Stimulated activated CD8-positive, alpha-beta memory T cell treated with anti-CD3 and anti-CD28 coated beads, Interleukin-2, amount 100 ng/mL, for 48 hours (primary cell): ENCODE measurements at regions not wholly inside any gene's neighbourhood (a gene's known extent, or its start where the extent isn't known, plus 50 kb on each side); places are given as distances from the start of the nearest gene placed in this dataset.

Source experiments
- DNase-seq, 2 donors: peaks; one replicate each; pipeline ENCODE4 v3.0.0-alpha.2; 2020; ENCODE audit warnings: low read depth in 2 of 2

DNA sequence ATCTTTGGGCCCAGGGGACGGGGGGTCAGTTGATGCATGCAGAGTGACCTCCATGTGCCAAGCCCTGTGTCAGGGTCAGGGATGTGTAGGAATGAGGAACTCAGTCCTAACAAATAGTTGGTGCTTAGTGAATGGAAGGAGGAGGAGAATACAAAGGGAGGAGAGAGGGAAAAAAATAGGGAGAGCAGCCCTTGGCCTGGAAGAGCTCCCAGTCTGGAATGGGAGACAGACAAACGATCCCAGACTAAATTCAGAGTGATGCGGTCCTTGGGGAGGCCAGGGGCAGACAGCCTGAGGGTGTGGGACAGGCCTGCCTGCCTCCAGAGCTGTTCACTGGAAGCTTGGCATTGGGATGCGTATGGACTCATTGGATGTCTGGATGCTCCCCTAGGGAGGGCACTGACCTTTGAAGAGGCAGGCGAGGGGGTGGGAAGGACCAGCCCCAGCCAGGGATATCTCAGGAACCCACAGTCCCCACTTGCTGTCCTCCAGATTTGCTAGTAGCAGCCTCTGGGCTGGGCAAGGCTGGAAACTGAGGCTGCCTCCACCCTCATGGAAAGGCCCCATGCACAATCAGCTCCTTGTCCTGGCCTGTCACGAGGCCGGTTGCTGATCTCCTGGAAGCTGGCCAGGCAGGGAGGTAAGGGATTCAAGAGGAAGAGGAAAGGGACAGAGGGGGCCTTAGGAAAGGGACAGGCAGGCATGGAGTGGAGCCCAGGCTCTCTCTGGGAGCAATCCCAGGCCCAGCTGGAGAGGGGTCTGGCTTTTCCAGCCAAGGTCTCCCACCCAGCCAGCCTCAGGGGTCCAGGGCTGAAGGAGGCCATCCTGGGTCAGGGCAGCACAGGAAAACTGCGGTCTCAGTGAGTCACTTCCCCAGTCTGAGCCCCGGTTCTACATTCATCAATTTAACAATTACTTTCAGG lies 69.0 kb upstream of the GGTA1 start:
- no peak for DNase-seq

DNA sequence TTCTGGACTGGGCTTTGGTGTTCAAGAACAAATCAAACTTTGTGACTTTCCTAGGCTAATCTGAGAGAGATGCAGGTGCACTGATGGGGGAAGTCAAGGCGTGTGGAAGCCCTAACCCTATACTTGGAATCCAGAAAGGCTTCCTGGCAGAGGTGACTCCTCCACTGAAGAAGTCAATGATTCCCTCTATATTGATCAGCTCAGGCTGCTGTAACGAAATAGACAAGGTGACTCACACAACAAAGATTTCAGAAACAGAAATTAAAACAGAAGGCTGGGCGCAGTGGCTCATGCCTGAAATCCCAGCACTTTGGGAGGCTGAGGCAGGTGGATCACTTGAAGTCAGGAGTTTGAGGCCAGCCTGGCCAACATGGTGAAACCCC lies 69.6 kb upstream of the GGTA1 start:
- no peak for DNase-seq

DNA sequence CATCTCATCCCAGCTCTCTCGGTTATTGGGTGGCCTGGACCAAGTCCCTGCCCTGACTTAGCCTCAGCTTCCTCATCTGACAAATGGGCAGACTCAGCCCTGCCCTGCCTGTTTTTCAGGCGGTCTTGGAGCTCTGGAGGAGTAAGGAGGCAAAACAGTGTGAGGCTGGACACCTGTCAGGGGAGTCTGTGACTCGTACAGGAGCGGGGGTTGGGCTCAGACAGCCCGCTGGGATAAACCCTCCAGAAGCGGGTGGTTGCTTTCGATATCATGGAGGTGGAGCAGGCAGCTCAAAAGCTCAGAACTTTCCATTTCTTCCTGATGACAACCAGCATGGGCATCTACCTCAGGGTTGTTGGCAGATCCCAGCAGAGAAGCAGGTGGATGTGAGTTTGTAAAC lies 72.9 kb upstream of the GGTA1 start:
- DNase-seq: no peak

DNA sequence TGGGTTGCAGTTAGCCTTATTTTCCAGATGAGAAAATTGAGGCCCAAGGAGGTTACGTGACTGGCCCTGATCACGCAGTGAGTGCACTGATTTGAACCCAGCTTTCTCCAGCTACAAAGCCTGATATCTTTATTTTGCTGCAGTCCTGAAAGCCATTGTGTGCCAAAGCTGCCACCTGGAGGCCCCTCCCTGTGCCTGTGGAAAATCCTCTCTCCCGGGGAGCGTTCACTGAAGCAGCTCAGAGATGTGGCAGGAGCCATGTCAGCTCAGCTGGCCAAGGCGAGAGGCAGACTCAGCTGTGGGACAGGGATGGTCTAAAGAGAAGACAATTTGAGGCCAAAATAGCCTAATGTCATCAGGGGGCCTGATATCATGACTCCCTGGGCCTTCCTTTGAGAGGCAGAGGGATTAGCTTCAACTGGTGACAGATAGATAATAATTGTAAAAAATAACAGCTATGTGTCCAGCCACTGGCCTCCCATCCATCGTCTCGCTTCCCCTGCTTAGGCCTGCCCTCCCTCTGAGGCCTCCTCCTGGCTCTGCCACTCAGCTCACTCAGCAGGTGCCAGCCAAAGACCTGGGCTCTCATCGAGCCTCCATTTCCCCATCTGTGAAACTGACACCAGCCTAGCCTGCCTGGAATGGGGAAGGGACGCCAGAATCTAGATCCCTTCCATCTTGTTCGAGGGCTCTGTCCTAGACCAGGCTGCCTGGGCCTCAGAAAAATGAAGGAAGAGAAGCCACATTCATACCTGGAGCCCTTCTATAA lies 74.3 kb upstream of the GGTA1 start:
- DNase-seq: no peak

- DNase-seq: no peak
These were observed 75.3 kb upstream of the GGTA1 start for GRCh38 chr9:121574774-121575519.

- DNase-seq: no peak
These were observed 75.0 kb upstream of the DAB2IP start for GRCh38 chr9:121576281-121577075.

DNA sequence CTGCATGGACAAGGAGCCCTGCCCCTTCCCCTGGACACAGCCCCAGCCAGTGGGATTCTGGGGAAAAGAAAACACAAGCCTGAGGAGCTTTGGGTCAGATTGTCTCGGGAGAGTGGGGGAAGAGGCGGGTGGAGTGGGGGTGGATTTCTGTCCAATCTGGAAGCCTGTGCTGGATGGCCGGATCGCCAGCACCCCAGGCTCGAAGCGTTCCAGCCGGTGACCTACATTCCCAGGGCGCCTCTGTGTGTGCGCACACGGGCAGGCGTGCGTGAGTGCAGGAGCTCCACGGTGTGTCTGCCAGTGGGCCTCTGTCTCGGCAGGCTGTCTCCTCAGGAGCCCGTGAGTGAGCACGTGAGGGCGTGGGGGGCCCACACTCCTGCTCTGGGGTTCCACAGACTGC lies 74.3 kb upstream of the DAB2IP start:
- no peak for DNase-seq

DNA sequence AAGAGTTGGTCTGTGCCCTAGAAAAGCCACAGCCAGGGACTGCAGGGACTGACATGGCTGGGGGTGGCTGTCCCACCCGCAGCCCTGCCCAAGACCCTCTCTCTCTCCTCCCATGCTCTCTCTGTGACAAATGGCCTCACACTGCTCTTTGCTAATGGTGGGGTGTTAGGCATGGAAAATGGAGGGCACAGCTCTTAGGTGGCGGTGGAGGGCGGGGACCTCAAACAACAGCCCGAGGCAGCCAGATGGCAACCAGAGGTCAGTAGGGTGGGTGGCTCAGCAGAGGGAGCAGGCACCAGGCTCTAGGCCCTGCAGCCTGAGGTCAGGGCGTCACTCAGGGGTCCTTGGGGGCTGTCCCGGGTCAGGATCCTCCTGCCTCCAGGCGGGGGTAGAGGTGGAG lies 73.9 kb upstream of the DAB2IP start:
- no peak for DNase-seq

- DNase-seq: no peak
These were observed 69.4 kb upstream of the DAB2IP start for GRCh38 chr9:121581786-121582600.

- DNase-seq: no peak
These were observed 68.8 kb upstream of the DAB2IP start for GRCh38 chr9:121582641-121583040.

DNA sequence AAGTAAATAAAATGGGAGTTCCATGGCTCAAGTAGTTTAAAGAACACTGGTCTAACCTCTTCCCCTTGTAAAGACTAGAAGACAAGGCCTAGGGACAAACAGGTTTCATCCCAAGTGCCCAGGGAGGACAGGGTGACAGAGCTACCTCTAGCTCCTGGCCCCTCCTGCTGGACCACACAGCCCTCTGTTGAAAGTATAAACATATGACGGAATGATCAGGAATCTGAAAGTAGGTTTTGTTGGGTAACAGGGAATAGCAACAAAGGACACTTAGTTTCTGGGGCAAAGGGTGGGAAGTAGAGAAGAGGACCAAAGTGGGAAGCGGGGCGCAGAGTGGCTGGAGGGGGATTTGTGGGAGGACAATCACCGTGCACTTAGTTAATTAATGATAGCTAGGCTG lies 67.0 kb upstream of the DAB2IP start:
- no peak for DNase-seq

DNA sequence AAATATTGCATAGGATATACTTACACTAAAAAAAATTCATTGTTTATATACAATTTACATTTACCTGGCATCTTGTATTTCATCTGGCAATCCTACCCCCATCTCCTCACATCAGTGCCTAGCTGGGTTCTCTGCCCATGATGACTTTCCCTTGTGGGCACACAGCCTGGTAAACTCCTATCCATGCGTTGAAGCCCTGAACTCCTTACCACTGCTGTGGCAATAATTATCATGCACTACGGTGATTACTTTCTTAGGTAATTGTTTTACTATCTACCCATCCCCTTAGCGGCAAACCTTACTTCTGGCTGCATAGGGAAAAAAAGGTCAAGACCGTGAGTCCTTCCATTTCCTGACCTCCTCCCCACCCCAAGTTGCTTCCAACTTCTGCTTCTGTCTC lies 63.6 kb upstream of the DAB2IP start:
- DNase-seq: no peak

GRCh38 chr9:121589986-121590385 lies 61.4 kb upstream of the DAB2IP start:
- DNase-seq: no peak

DNA sequence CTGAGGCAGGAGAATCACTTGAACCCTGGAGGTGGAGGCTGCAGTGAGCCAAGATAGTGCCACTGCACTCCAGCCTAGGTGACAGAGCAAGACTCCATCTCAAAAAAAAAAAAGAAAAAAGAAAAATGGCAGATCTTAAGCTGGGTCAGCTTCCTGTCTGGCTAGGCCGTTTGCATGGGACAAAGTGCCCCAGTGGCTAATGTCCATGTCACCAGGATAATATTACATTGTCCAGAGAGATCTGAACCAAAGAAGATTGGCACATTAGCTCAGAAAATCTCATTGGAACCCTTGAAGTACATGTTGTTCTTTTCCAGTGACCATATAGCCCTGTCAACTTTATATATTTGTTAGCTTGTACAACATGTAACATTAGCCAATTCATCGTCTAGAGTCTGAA lies 59.2 kb upstream of the DAB2IP start:
- DNase-seq: no peak

- no peak for DNase-seq
These were observed 58.4 kb upstream of the DAB2IP start for GRCh38 chr9:121593066-121593465.

- DNase-seq: no peak
These were observed 54.9 kb upstream of the DAB2IP start for GRCh38 chr9:121596515-121596914.

- no peak for DNase-seq
These were observed 53.7 kb upstream of the DAB2IP start for GRCh38 chr9:121597698-121598166.

GRCh38 chr9:121598167-121598964 lies 53.1 kb upstream of the DAB2IP start:
- DNase-seq: no peak

- DNase-seq: no peak
These were observed 52.2 kb upstream of the DAB2IP start for GRCh38 chr9:121598965-121599871.
